ENCODE measurements at regions not wholly inside any gene's neighbourhood (a gene's known extent, or its start where the extent isn't known, plus 50 kb on each side); places are given as distances from the start of the nearest gene placed in this dataset.
A peak's percentile ranks its signal among the peaks of the same experiment; 100 is the strongest.

DNA sequence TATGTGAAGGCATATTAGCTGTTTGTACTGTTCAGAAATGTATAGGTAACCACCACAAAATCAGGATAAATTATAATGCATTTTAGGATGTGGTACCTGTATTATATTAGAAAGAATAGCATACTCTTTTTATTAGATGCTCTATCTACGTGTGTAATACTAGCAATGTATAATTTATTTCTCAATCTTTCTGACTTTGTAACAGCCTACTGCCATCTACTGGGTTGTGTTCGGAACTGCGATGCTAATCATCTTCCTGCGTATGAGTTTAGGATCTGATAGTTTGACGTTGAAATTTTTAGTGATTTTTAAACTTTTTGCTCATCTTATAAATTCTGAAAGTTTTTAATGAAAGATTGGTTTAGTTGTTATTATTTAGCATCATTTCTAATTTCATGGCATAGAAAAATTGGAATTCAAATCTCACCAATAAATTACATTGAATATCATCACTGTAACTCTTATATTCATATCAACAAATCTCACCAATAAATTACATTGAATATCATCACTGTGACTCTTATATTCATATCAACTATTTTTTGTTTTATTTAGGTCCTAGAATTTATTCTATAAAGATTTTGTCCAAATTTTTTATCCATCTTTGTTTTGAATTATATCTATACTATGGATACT lies 322.7 kb upstream of the ZNF717 start:
- TF ChIP-seq, protein P1, sequence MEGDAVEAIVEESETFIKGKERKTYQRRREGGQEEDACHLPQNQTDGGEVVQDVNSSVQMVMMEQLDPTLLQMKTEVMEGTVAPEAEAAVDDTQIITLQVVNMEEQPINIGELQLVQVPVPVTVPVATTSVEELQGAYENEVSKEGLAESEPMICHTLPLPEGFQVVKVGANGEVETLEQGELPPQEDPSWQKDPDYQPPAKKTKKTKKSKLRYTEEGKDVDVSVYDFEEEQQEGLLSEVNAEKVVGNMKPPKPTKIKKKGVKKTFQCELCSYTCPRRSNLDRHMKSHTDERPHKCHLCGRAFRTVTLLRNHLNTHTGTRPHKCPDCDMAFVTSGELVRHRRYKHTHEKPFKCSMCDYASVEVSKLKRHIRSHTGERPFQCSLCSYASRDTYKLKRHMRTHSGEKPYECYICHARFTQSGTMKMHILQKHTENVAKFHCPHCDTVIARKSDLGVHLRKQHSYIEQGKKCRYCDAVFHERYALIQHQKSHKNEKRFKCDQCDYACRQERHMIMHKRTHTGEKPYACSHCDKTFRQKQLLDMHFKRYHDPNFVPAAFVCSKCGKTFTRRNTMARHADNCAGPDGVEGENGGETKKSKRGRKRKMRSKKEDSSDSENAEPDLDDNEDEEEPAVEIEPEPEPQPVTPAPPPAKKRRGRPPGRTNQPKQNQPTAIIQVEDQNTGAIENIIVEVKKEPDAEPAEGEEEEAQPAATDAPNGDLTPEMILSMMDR (IDR thresholded peaks at IDR 0.05; ENCODE audit: low read length), result peak; percentile 76
- no peak for TF ChIP-seq EZH2phosphoT487 (IDR thresholded peaks at IDR 0.05; ENCODE audit: low read length)
